ENCODE measurements at regions not wholly inside any gene's neighbourhood (a gene's known extent, or its start where the extent isn't known, plus 50 kb on each side); places are given as distances from the start of the nearest gene placed in this dataset.

DNA sequence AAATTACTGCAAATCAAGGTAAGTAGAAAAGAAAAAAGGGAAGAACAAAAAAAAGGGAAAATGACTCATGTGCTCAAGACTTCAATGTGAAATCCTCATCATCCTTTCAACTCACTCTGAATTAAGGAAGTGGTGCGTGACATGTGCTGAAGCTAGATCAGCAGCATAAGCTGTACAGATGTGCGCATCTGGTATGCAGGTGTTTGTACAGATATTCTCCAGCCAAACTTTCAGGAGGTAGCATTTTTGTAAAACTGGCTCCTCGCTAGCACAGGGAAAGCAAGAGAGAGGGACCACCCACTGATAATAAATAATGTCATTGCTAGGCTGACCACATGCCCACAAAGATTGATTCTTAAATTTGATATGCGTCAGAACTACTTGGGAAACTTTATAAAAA, 253.9 kb upstream of the RGMB start:
- Mint-ChIP-seq H3K27ac (no peak overlapping the region), H3K4me3 (no peak overlapping the region), H3K4me1 (peaks cover 11% of the 10 kb centered on the region), H3K9me3 (no peaks in the 10 kb centered on the region), H3K27me3 (ENCODE audit: low read depth) (no peaks in the 10 kb centered on the region), H3K36me3 (no peaks in the 10 kb centered on the region)
- ChIA-PET POLR2A (no interaction called here), CTCF (no interaction called here)
- DNase-seq (ENCODE audit: low spot score) (no peak), ATAC-seq (no peak)
- TF ChIP-seq CBFB (CRISPR knock-in tag; IDR thresholded peaks at IDR 0.05; ENCODE audit: low read depth), result no peak
- no peak for TF ChIP-seq TEAD4 (CRISPR knock-in tag; IDR thresholded peaks at IDR 0.05)
- no peak for TF ChIP-seq ZNF232 (CRISPR knock-in tag; IDR thresholded peaks at IDR 0.05)

- Mint-ChIP-seq H3K4me3 (no peak overlapping the region), H3K9me3 (no peaks in the 10 kb centered on the region), H3K4me1 (peaks cover 7% of the 10 kb centered on the region), H3K27me3 (ENCODE audit: low read depth) (no peaks in the 10 kb centered on the region), H3K36me3 (no peaks in the 10 kb centered on the region), H3K27ac (no peak overlapping the region)
- CTCF ChIA-PET, result no interaction called here
- POLR2A ChIA-PET, result no interaction called here
- TF ChIP-seq PRDM15 (CRISPR knock-in tag; IDR thresholded peaks at IDR 0.05) (no peak), JAZF1 (CRISPR knock-in tag; IDR thresholded peaks at IDR 0.05) (no peak), SMAD4 (CRISPR knock-in tag; IDR thresholded peaks at IDR 0.05) (no peak), E2F4 (CRISPR knock-in tag; IDR thresholded peaks at IDR 0.05; ENCODE audit: borderline replicate concordance, low read depth) (no peak), ZSCAN18 (CRISPR knock-in tag; IDR thresholded peaks at IDR 0.05) (no peak), ZNF416 (CRISPR knock-in tag; IDR thresholded peaks at IDR 0.05) (no peak), ATF2 (CRISPR knock-in tag; IDR thresholded peaks at IDR 0.05; ENCODE audit: borderline replicate concordance, low read depth) (no peak)
- TF ChIP-seq, protein P1, sequence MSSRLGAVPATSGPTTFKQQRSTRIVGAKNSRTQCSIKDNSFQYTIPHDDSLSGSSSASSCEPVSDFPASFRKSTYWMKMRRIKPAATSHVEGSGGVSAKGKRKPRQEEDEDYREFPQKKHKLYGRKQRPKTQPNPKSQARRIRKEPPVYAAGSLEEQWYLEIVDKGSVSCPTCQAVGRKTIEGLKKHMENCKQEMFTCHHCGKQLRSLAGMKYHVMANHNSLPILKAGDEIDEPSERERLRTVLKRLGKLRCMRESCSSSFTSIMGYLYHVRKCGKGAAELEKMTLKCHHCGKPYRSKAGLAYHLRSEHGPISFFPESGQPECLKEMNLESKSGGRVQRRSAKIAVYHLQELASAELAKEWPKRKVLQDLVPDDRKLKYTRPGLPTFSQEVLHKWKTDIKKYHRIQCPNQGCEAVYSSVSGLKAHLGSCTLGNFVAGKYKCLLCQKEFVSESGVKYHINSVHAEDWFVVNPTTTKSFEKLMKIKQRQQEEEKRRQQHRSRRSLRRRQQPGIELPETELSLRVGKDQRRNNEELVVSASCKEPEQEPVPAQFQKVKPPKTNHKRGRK (CRISPR knock-in tag; IDR thresholded peaks at IDR 0.05; ENCODE audit: borderline replicate concordance), result no peak
- DNase-seq (ENCODE audit: low spot score), result no peak
- ATAC-seq, result no peak
Observed at GRCh38 chr5:98521821-98522220, 251.6 kb upstream of the RGMB start.

DNA sequence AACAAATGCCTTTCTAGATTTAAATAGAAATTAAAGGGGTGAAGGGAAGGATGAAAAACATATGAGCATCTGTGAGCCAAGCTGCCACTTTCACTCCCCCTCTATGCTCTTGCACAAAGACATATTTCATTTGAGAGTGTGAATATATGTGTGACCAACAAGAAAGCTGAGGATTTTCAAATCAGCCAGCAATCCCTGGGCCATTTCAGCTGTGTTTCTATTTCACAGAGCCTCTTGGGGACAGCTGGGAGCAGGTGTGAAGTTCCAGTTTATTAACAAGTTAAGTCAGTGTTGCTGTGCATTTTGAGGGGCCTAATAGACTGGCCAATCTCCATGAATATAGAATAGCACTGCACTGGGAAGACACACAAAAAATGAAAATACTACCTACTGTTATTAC, 248.7 kb upstream of the RGMB start:
- Mint-ChIP-seq H3K4me3 (no peak overlapping the region), H3K27ac (no peak overlapping the region), H3K27me3 (ENCODE audit: low read depth) (no peaks in the 10 kb centered on the region), H3K36me3 (no peaks in the 10 kb centered on the region), H3K4me1 (no peaks in the 10 kb centered on the region), H3K9me3 (no peaks in the 10 kb centered on the region)
- TF ChIP-seq PRRX2 (CRISPR knock-in tag; IDR thresholded peaks at IDR 0.05) (no peak), E2F1 (CRISPR knock-in tag; IDR thresholded peaks at IDR 0.05) (no peak)
- DNase-seq (ENCODE audit: low spot score) (no peak), ATAC-seq (no peak)
- CTCF ChIA-PET, result no interaction called here
- POLR2A ChIA-PET, result no interaction called here

Data from WTC11 (cell line).